A673 (cell line): ENCODE measurements at regions not wholly inside any gene's neighbourhood (a gene's known extent, or its start where the extent isn't known, plus 50 kb on each side); places are given as distances from the start of the nearest gene placed in this dataset.

ENCODE experiments used
- CTCF ChIP-seq: fragments of 300-800, 200-600 bp; sonication (generic); conservative IDR thresholded peaks from 2 replicates; pipeline ENCODE4 v1.5.1; 2017; ENCODE audit warnings: low read depth, mild to moderate bottlenecking, antibody characterized with exemption, low read length, moderate library complexity, mixed read lengths
- EZH2 ChIP-seq: fragments of 200-600 bp; sonication (generic); IDR thresholded peaks from 2 replicates; pipeline ENCODE4 v1.6.1; 2017; ENCODE audit warnings: borderline replicate concordance, low read depth, mild to moderate bottlenecking, mixed read lengths, antibody characterized with exemption, low read length; ENCODE audit not compliant: poor library complexity, severe bottlenecking

DNA sequence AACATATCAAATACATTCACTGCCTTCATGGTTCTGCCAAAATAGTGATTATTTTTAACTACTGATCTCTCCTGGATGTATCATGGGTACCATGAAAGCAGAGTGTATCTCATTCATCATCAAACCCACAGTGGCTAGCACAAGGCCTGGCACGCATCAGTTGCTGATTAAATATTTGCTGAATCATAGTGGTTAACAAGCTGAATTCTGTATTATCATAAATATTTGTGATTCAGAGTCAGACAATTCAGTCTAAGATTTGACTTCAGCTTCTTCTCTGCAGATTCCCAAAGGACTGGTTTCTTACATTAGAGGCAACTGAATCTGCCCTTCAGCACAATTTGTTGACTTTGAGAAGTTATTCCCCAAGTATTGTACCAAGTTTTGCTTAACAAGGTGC, 715.8 kb upstream of the LRRC4C start:
- TF ChIP-seq CTCF (no peak), EZH2 (no peak)
